AG04450 (cell line): ENCODE measurements at regions not wholly inside any gene's neighbourhood (a gene's known extent, or its start where the extent isn't known, plus 50 kb on each side); places are given as distances from the start of the nearest gene placed in this dataset.

Experiments
- CTCF ChIA-PET: fragments of 300-600, 350-600 bp; formaldehyde crosslinking; extraction: SDS; loops from one replicate; lab custom pipeline; 2022; ENCODE audit warnings: antibody characterized with exemption, inconsistent platforms; lab: Charles Lee
- POLR2A ChIA-PET: fragments of 350-600 bp; formaldehyde crosslinking; extraction: SDS; loops from one replicate; lab custom pipeline; 2021; ENCODE audit warnings: antibody characterized with exemption, inconsistent platforms; lab: Yijun Ruan, JAX
- DNase-seq: peaks from one replicate; pipeline ENCODE4 v3.0.0-alpha.2; 2011; ENCODE audit warnings: low read depth, low spot score
- H3K27ac ChIP-seq: one replicate; pipeline ENCODE4 v1.5.1; 2012; ENCODE audit warnings: low read depth, low read length, control low read depth
- H3K27me3 ChIP-seq: one replicate; pipeline ENCODE4 v1.6.0; 2012; ENCODE audit warnings: low read length; ENCODE audit not compliant: control insufficient read depth, insufficient read depth
- H3K4me3 ChIP-seq: 2 replicates; pipeline ENCODE4 v1.5.1; 2011; ENCODE audit warnings: mild to moderate bottlenecking, low read depth, low read length, control low read depth
- H3K9me3 ChIP-seq: 2 replicates; pipeline ENCODE4 v1.5.1; 2012; ENCODE audit warnings: low read length; ENCODE audit not compliant: control insufficient read depth, insufficient read depth
- CTCF ChIP-seq: IDR thresholded peaks from 2 replicates; pipeline ENCODE4 v1.5.1; 2011; ENCODE audit warnings: low read depth, low read length, control low read depth, inconsistent platforms

GRCh38 chr6:155962276-155962675 is 506.6 kb upstream of the NOX3 start:
- H3K27me3 ChIP-seq = no peaks in the 10 kb centered on the region
- no peak overlapping the region for H3K4me3 ChIP-seq
- ChIA-PET POLR2A (no interaction called here), CTCF (no interaction called here)
- DNase-seq = no peak
- no peaks in the 10 kb centered on the region for H3K9me3 ChIP-seq
- H3K27ac ChIP-seq = no peak overlapping the region
- no peak for TF ChIP-seq CTCF

GRCh38 chr6:155959898-155960495 is 504.4 kb upstream of the NOX3 start:
- ChIA-PET CTCF (no interaction called here), POLR2A (no interaction called here)
- Histone ChIP-seq H3K4me3 (no peak overlapping the region), H3K27me3 (no peaks in the 10 kb centered on the region), H3K9me3 (no peaks in the 10 kb centered on the region), H3K27ac (no peak overlapping the region)
- no peak for DNase-seq
- TF ChIP-seq CTCF = no peak

GRCh38 chr6:155958550-155958949 is 502.9 kb upstream of the NOX3 start:
- no peak overlapping the region for H3K27ac ChIP-seq
- CTCF ChIA-PET = no interaction called here
- no peak for TF ChIP-seq CTCF
- POLR2A ChIA-PET = no interaction called here
- no peak overlapping the region for H3K4me3 ChIP-seq
- H3K27me3 ChIP-seq = no peaks in the 10 kb centered on the region
- no peak for DNase-seq
- H3K9me3 ChIP-seq = no peaks in the 10 kb centered on the region

GRCh38 chr6:155955038-155955437 is 499.4 kb upstream of the NOX3 start:
- Histone ChIP-seq H3K27ac (no peak overlapping the region), H3K4me3 (no peak overlapping the region), H3K27me3 (no peaks in the 10 kb centered on the region), H3K9me3 (no peaks in the 10 kb centered on the region)
- TF ChIP-seq CTCF = no peak
- POLR2A ChIA-PET = no interaction called here
- DNase-seq = no peak
- CTCF ChIA-PET = no interaction called here

GRCh38 chr6:155954149-155954548 is 498.5 kb upstream of the NOX3 start:
- H3K27ac ChIP-seq = no peak overlapping the region

More at GRCh38 chr6:155954149-155954548, 498.5 kb upstream of the NOX3 start:
- Histone ChIP-seq H3K9me3 (no peaks in the 10 kb centered on the region), H3K4me3 (no peak overlapping the region), H3K27me3 (no peaks in the 10 kb centered on the region)
- ChIA-PET POLR2A (no interaction called here), CTCF (no interaction called here)
- DNase-seq = no peak
- TF ChIP-seq CTCF = no peak
